Naive thymus-derived CD4-positive, alpha-beta T cell (primary cell): ENCODE measurements at regions not wholly inside any gene's neighbourhood (a gene's known extent, or its start where the extent isn't known, plus 50 kb on each side); places are given as distances from the start of the nearest gene placed in this dataset.

Experiments
- ATAC-seq: fragments of 150-1000 bp; cut with Tn5 transposase; 2 replicates; pipeline ENCODE4 v1.10.0; 2021; ENCODE audit warnings: mild to moderate bottlenecking, moderate library complexity
- CTCF ChIA-PET: fragments of 350-600 bp; sonication (Branson Sonifier 250); formaldehyde crosslinking; loops from one replicate; lab custom pipeline; 2021; ENCODE audit warnings: antibody characterized with exemption; lab: Charles Lee
- POLR2A ChIA-PET: fragments of 350-600 bp; sonication (Branson Sonifier 250); formaldehyde crosslinking; loops from one replicate; lab custom pipeline; 2021; ENCODE audit warnings: antibody characterized with exemption, inconsistent platforms; lab: Charles Lee
- DNase-seq, 9 donors: peaks; one replicate each; pipeline versions ENCODE4 v3.0.0 to v3.0.0-alpha.2; 2020 to 2022; ENCODE audit warnings: mixed read lengths in 1 of 9
- H3K27ac ChIP-seq: one replicate; pipeline ENCODE4 v1.7.0; 2013; ENCODE audit warnings: mild to moderate bottlenecking, low read depth, low read length, moderate library complexity
- H3K27me3 ChIP-seq, 2 donors: one replicate each; pipeline ENCODE4 v1.7.0; 2013; ENCODE audit warnings: low read length in 2 of 2, mild to moderate bottlenecking in 2 of 2, moderate library complexity in 2 of 2; ENCODE audit not compliant: control insufficient read depth in 2 of 2, insufficient read depth in 2 of 2
- H3K36me3 ChIP-seq, 3 experiments: 1 replicate in 2 of 3; 2 replicates in 1 of 3; pipeline ENCODE4 v1.7.0; 2013; ENCODE audit warnings: low read length in 3 of 3, mild to moderate bottlenecking in 3 of 3, moderate library complexity in 1 of 3; ENCODE audit not compliant: insufficient read depth in 3 of 3, control insufficient read depth in 2 of 3
- H3K4me1 ChIP-seq, 2 donors: one replicate each; pipeline ENCODE4 v1.7.0; 2013; ENCODE audit warnings: low read length in 2 of 2, mild to moderate bottlenecking in 2 of 2, moderate library complexity in 1 of 2; ENCODE audit not compliant: control insufficient read depth in 2 of 2, insufficient read depth in 2 of 2
- H3K4me3 ChIP-seq: 2 replicates; pipeline ENCODE4 v1.7.0; 2013; ENCODE audit warnings: mild to moderate bottlenecking, low read length
- H3K9me3 ChIP-seq, 3 experiments: 1 replicate in 2 of 3; 2 replicates in 1 of 3; pipeline ENCODE4 v1.7.0; 2013; ENCODE audit warnings: low read length in 3 of 3; ENCODE audit not compliant: control insufficient read depth in 2 of 3
- H3K27ac Mint-ChIP-seq, 9 donors: one replicate each; pipeline ENCODE4 v1.8.0; 2020 to 2022; ENCODE audit warnings: mixed read lengths in 9 of 9, mild to moderate bottlenecking in 8 of 9, moderate library complexity in 5 of 9, inconsistent platforms in 2 of 9
- H3K27me3 Mint-ChIP-seq, 5 donors: one replicate each; pipeline ENCODE4 v1.8.0; 2021 to 2022; ENCODE audit warnings: mixed read lengths in 5 of 5, mild to moderate bottlenecking in 1 of 5
- H3K36me3 Mint-ChIP-seq, 5 donors: one replicate each; pipeline ENCODE4 v1.8.0; 2020 to 2022; ENCODE audit warnings: mixed read lengths in 5 of 5, mild to moderate bottlenecking in 3 of 5, inconsistent platforms in 1 of 5
- H3K4me1 Mint-ChIP-seq, 7 donors: one replicate each; pipeline ENCODE4 v1.8.0; 2020 to 2022; ENCODE audit warnings: mixed read lengths in 7 of 7, mild to moderate bottlenecking in 3 of 7, inconsistent platforms in 1 of 7
- H3K4me3 Mint-ChIP-seq, 10 donors: one replicate each; pipeline ENCODE4 v1.8.0; 2020 to 2022; ENCODE audit warnings: mild to moderate bottlenecking in 10 of 10, mixed read lengths in 10 of 10, moderate library complexity in 6 of 10, inconsistent platforms in 2 of 10
- H3K9me3 Mint-ChIP-seq, 11 donors: one replicate each; pipeline ENCODE4 v1.8.0; 2020 to 2022; ENCODE audit warnings: mixed read lengths in 11 of 11, mild to moderate bottlenecking in 4 of 11, inconsistent platforms in 1 of 11, moderate library complexity in 1 of 11
- intact Hi-C, 2 donors: fragments of 100-400 bp; cut with micrococcal nuclease; formaldehyde crosslinking; loops; one replicate each; pipeline ENCODE4 v1.15.1; 2023

DNA sequence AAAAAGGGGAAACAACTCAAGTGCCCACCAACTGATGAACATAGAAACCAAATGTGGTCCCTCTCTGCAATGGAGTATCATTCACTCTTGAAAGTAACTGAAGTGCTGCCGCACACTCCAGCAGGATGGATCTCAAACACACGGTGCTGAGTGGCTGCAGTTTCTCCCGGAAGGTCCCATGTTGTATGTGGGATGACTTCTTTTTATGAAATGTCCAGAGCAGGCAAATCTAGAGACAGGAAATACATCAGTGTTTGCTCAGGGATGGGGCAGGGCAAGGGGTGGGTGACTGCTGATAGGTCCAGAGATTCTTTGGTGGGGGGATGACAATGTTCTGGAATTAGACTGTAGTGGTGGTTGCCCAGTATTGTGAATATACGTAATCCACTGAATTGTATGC is 89.9 kb upstream of the ADAMTS2 start:
- no peaks in the 10 kb centered on the region for H3K36me3 Mint-ChIP-seq
- H3K4me3 Mint-ChIP-seq: no peak overlapping the region
- H3K4me3 ChIP-seq: no peak overlapping the region
- no peaks in the 10 kb centered on the region for H3K9me3 ChIP-seq
- ChIA-PET CTCF (no interaction called here), POLR2A (no interaction called here)
- ATAC-seq: no peak
- no peak overlapping the region for H3K27ac ChIP-seq
- no peaks in the 10 kb centered on the region for H3K27me3 ChIP-seq
- no peaks in the 10 kb centered on the region for H3K4me1 ChIP-seq
- H3K9me3 Mint-ChIP-seq: peaks cover 0 to 16% (median 4%) of the 10 kb centered on the region in 11 donors
- no peaks in the 10 kb centered on the region for H3K36me3 ChIP-seq
- H3K27me3 Mint-ChIP-seq: peaks cover 0 to 10% (median 4%) of the 10 kb centered on the region in 5 donors
- intact Hi-C loops: no loop called here
- no peaks in the 10 kb centered on the region for H3K4me1 Mint-ChIP-seq
- H3K27ac Mint-ChIP-seq: peak overlapping the region in 1 of 9 donors; percentile 52
- DNase-seq: no peak

DNA sequence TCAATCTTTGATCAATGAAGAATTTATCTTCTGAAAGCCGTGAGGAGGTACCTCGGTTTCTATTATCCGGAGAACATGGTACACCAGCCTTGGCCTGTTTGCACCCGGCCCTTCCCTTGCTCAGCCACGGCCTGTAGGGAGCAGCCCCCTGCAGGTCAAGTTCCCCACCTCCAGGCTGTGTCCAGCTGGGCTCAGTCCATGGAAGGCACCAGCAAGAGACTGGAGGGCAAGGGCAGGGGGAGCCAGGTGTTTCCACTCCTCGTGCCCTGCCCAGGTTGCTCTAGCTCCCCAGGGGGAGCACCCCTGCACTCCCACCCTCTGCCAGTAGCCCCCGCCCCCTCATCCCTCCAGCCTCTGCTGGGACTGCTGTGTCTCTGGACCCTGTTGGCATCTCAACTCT is 87.3 kb upstream of the ADAMTS2 start:
- no peak overlapping the region for H3K27ac Mint-ChIP-seq
- ChIA-PET CTCF (no interaction called here), POLR2A (no interaction called here)
- peaks cover 0 to 7% (median 4%) of the 10 kb centered on the region in 5 donors for H3K27me3 Mint-ChIP-seq
- H3K36me3 Mint-ChIP-seq: no peaks in the 10 kb centered on the region
- DNase-seq (no peak), ATAC-seq (no peak)
- Histone ChIP-seq H3K4me1 (no peaks in the 10 kb centered on the region), H3K4me3 (no peak overlapping the region), H3K36me3 (no peaks in the 10 kb centered on the region), H3K27ac (no peak overlapping the region), H3K9me3 (no peaks in the 10 kb centered on the region), H3K27me3 (no peaks in the 10 kb centered on the region)
- H3K9me3 Mint-ChIP-seq: peaks cover 0 to 16% (median 4%) of the 10 kb centered on the region in 11 donors
- peak overlapping the region in 1 of 10 donors; percentile 39 for H3K4me3 Mint-ChIP-seq
- H3K4me1 Mint-ChIP-seq: no peaks in the 10 kb centered on the region
- intact Hi-C loops: no loop called here

DNA sequence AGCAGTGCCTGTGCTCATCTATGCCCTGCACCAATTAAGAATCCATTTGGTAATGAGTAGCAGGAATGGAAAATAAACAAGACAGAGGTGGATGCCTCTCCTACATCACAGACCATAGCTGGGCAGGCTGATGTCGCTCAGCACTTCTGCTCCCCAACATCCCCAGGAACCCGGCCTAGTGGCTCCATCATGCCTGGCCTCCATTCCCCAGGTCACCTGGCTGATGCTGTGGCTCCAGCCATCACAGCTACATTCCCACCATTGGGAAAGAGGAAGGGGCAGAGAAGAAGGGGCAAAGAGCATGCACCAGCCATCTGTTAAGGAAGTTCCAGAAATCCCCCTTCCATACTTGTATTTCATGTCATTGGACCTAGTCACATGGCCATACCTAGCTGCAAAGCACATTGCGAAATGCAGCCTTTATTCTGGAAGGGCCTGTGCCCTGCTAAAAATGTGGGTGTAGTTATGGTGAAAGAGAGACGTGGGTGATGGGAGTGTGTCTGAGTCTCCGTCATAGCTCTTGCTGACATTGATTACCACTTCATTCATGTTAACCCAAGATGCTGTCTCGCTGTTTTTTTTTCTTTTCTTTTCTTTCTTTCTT is 86.1 kb upstream of the ADAMTS2 start:
- no peak overlapping the region for H3K4me3 ChIP-seq
- H3K27me3 Mint-ChIP-seq: peaks cover 0 to 7% (median 4%) of the 10 kb centered on the region in 5 donors
- H3K9me3 Mint-ChIP-seq: peaks cover 0 to 16% (median 4%) of the 10 kb centered on the region in 11 donors
- H3K27me3 ChIP-seq: no peaks in the 10 kb centered on the region
- no peak overlapping the region for H3K4me3 Mint-ChIP-seq
- H3K36me3 ChIP-seq: no peaks in the 10 kb centered on the region
- DNase-seq: no peak
- H3K36me3 Mint-ChIP-seq: no peaks in the 10 kb centered on the region
- H3K4me1 Mint-ChIP-seq: no peaks in the 10 kb centered on the region
- H3K27ac ChIP-seq: no peak overlapping the region
- H3K9me3 ChIP-seq: no peaks in the 10 kb centered on the region
- ATAC-seq: no peak
- no peak overlapping the region for H3K27ac Mint-ChIP-seq
- ChIA-PET CTCF (no interaction called here), POLR2A (no interaction called here)
- intact Hi-C loops: no loop called here
- no peaks in the 10 kb centered on the region for H3K4me1 ChIP-seq

DNA sequence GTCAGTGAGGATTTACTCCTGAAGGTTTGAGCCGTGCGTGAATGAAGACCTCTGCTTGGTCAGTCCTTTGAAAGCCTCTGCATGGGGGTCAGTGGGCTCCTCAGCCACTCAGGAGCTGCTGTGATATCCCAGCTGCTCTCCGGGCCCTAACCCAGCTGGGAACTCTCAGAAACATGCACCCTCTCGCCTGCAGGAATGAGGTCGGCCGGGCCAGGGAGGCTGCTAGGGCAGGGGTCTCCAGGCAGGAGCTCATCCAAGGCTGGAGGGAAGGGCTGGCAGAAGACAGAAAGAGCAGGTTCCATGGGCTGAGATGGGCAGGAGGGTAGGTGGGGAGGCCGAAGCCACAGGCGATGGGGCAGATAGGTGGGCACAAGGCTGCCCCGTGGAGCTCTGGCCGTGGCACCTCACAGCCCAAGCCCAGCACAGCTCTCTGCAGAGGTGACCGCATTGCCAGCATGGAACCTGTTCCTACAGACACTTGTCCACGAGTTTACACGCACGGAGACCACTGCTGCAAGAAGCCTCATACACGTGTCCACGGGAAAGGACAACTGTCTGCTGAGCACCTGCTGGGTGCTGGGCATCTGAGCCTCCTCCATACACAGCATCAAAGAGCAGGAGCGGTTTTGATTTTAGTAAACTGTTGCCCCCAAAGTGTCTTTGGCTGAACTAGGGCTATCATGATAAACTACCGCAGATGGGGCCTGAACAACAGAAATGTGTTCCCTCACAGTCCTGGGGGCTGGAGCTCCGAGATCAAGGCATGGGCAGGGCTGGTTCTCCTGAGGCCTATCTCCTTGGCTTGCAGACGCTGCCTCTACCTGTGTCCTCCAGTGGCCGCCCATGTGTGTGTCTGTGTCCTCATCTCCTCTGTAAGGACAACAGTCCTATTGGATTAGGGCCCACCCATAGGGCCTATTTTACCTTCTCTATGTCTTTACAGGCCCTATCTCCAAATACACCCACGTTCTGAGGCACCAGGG is 85.2 kb upstream of the ADAMTS2 start:
- H3K4me3 Mint-ChIP-seq: no peak overlapping the region

DNA sequence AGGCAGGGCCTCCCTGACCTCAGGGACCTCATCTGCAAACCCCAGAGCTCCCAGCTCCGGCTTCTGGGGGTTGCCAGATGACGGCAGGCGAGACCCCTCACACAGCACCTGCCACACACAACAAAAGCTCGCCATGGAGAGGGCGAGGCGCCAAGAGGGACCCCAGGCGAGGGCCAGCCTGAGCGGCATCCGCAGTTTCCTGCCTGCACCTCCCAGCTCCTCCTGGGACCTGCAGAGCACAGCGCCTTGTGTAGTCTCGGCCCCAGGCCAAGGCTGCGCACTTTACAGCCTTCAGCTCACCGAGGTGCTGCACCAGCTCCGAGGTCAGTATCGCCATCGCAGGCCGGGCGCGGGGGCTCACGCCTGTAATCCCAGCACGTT is 82.4 kb upstream of the ADAMTS2 start:
- Histone ChIP-seq H3K9me3 (no peaks in the 10 kb centered on the region), H3K27ac (no peak overlapping the region), H3K27me3 (no peaks in the 10 kb centered on the region), H3K4me1 (no peaks in the 10 kb centered on the region), H3K36me3 (no peaks in the 10 kb centered on the region), H3K4me3 (no peak overlapping the region)
- DNase-seq (no peak), ATAC-seq (no peak)
- H3K4me3 Mint-ChIP-seq: no peak overlapping the region
- CTCF ChIA-PET: no interaction called here
- H3K36me3 Mint-ChIP-seq: no peaks in the 10 kb centered on the region
- H3K4me1 Mint-ChIP-seq: no peaks in the 10 kb centered on the region
- POLR2A ChIA-PET: no interaction called here
- peaks cover 0 to 8% (median 0%) of the 10 kb centered on the region in 11 donors for H3K9me3 Mint-ChIP-seq
- intact Hi-C loops: no loop called here
- H3K27ac Mint-ChIP-seq: no peak overlapping the region
- H3K27me3 Mint-ChIP-seq: peaks cover 0 to 9% (median 0%) of the 10 kb centered on the region in 5 donors

More for the DNA sequence above, 85.2 kb upstream of the ADAMTS2 start:
- Mint-ChIP-seq H3K27me3 (peaks cover 0 to 10% (median 0%) of the 10 kb centered on the region in 5 donors), H3K9me3 (peaks cover 0 to 16% (median 4%) of the 10 kb centered on the region in 11 donors), H3K4me1 (no peaks in the 10 kb centered on the region), H3K36me3 (no peaks in the 10 kb centered on the region), H3K27ac (no peak overlapping the region)
- no peaks in the 10 kb centered on the region for H3K27me3 ChIP-seq
- no peak overlapping the region for H3K4me3 ChIP-seq
- H3K4me1 ChIP-seq: no peaks in the 10 kb centered on the region
- H3K27ac ChIP-seq: no peak overlapping the region
- ChIA-PET POLR2A (no interaction called here), CTCF (no interaction called here)
- ATAC-seq (no peak), DNase-seq (no peak)
- no peaks in the 10 kb centered on the region for H3K36me3 ChIP-seq
- intact Hi-C loops: no loop called here
- H3K9me3 ChIP-seq: no peaks in the 10 kb centered on the region

DNA sequence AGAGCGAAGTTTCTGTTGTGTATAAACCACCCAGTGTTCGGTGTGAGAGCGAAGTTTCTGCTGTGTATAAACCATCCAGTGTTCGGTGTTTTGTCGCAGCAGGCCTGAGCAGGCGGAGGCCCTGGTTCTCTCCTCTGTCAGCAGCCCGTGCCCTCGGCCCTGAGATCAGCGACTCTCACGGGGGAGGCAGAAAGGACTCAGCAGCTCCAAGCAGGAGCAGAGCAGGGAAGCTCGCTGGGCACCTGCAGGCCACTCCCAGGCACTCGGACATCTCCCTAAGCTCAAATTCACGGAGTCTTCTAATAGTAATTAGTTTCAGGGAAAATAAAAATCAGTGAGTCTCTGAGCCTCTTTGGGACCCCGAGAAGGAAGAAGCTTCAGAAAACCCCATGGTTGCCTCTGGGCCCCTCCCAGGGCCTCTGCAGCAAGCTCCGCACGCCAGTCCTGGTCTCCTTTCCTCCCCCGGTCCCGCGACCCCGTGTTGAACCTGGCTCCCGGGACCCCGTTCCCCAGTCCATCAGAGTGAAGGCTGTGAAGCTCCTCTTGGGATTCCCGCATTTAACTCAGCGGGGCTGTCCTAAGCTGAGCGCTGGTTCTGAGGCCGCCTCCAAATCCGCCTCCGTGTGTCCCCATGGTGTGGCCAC is 81.9 kb upstream of the ADAMTS2 start:
- H3K27me3 Mint-ChIP-seq: peaks cover 0 to 9% (median 0%) of the 10 kb centered on the region in 5 donors
- DNase-seq (no peak), ATAC-seq (no peak)
- H3K27ac Mint-ChIP-seq: no peak overlapping the region
- no peaks in the 10 kb centered on the region for H3K4me1 Mint-ChIP-seq
- H3K36me3 Mint-ChIP-seq: no peaks in the 10 kb centered on the region
- no peaks in the 10 kb centered on the region for H3K27me3 ChIP-seq
- H3K4me3 ChIP-seq: no peak overlapping the region
- H3K4me3 Mint-ChIP-seq: no peak overlapping the region
- ChIA-PET POLR2A (no interaction called here), CTCF (no interaction called here)
- no peaks in the 10 kb centered on the region for H3K4me1 ChIP-seq
- H3K9me3 Mint-ChIP-seq: peaks cover 0 to 3% (median 0%) of the 10 kb centered on the region in 11 donors
- H3K9me3 ChIP-seq: no peaks in the 10 kb centered on the region
- no peak overlapping the region for H3K27ac ChIP-seq
- intact Hi-C loops: no loop called here
- no peaks in the 10 kb centered on the region for H3K36me3 ChIP-seq
